ENCODE measurements at regions not wholly inside any gene's neighbourhood (a gene's known extent, or its start where the extent isn't known, plus 50 kb on each side); places are given as distances from the start of the nearest gene placed in this dataset.

DNA sequence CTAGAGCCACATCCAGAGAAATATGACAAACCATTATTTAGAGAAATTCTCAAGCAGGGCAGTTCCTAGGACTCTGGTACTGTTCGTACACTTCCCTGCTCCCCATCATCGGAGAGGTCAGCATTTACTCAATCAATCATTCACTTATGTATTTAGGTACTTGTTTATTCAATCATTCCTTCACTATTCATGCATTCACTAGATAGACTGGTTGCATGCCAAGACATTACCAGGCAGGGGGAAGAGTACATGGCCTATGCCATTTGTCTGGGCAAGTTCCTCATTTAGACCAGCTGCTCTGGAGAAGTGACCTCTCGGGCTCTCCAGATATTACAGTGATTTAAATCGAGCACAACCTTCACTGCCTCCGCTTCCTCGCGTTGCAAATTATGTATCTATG, 603.4 kb downstream of the KCNJ2 start:
- CTCF ChIA-PET (ENCODE audit: partially characterized antibody): no interaction called here
- Histone ChIP-seq H3K56ac (replicated peaks; ENCODE audit: insufficient read length, low read depth, low read length) (no peak overlapping the region), H2BK20ac (ENCODE audit: low read length) (no peak overlapping the region), H3K36me3 (ENCODE audit: control insufficient read depth in 2 of 4, insufficient read depth in 4 of 4, low read length in 3 of 4) (no peaks in the 10 kb centered on the region), H4K5ac (ENCODE audit: insufficient read length, low read depth, low read length) (no peak overlapping the region), H3K4ac (replicated peaks; ENCODE audit: insufficient read length, low read depth, low read length) (no peak overlapping the region), H2BK15ac (ENCODE audit: low read length) (no peak overlapping the region), H3K27ac (ENCODE audit: low read depth, low read length) (no peak overlapping the region), H2BK5ac (ENCODE audit: low read depth, low read length) (no peak overlapping the region), H3K4me3 (ENCODE audit: extremely low read depth in 1 of 4, insufficient read depth in 2 of 4, low read depth in 3 of 4, low read length in 4 of 4) (no peak overlapping the region), H2BK120ac (replicated peaks; ENCODE audit: low read depth, low read length) (no peak overlapping the region), H3K14ac (ENCODE audit: insufficient read length) (no peak overlapping the region), H2AFZ (ENCODE audit: low read length) (no peak overlapping the region; the same call in 1 of the 2 replicates), H3K9me3 (ENCODE audit: insufficient read depth in 2 of 2, low read depth in 1 of 2, low read length in 1 of 2) (no peaks in the 10 kb centered on the region), H4K91ac (replicated peaks; ENCODE audit: insufficient read length, low read length) (no peak overlapping the region), H2BK12ac (ENCODE audit: low read depth, low read length) (no peak overlapping the region), H3K79me2 (ENCODE audit: control insufficient read depth in 1 of 2, insufficient read depth in 2 of 2, low read length in 2 of 2) (no peaks in the 10 kb centered on the region), H3K27me3 (replicated peaks in 1 of 4; ENCODE audit: control insufficient read depth in 3 of 4, extremely low read depth in 1 of 4, insufficient read depth in 3 of 4, low read length in 3 of 4) (no peaks in the 10 kb centered on the region), H3K4me1 (replicated peaks in 1 of 4; ENCODE audit: control insufficient read depth in 3 of 4, insufficient read depth in 4 of 4, low read length in 3 of 4) (no peaks in the 10 kb centered on the region), H3K23ac (ENCODE audit: insufficient read length) (no peak overlapping the region), H3K4me2 (ENCODE audit: insufficient read depth in 1 of 2, low read depth in 2 of 2, low read length in 2 of 2) (no peak overlapping the region), H4K20me1 (replicated peaks in 1 of 2; ENCODE audit: control insufficient read depth in 1 of 2, insufficient read depth in 2 of 2, low read length in 2 of 2) (no peaks in the 10 kb centered on the region), H2AK5ac (ENCODE audit: low read depth, low read length) (no peak overlapping the region), H3K79me1 (ENCODE audit: low read depth, low read length) (no peaks in the 10 kb centered on the region), H3K23me2 (ENCODE audit: low read depth, low read length) (no peaks in the 10 kb centered on the region), H4K8ac (ENCODE audit: extremely low read depth, insufficient read depth, low read length) (no peak overlapping the region), H3K9ac (replicated peaks in 1 of 4; ENCODE audit: extremely low read depth in 1 of 4, low read depth in 3 of 4, low read length in 3 of 4) (no peak overlapping the region), H3K18ac (ENCODE audit: extremely low read depth, low read length) (no peak overlapping the region)
- FAIRE-seq: no peak
- POLR2A ChIA-PET (ENCODE audit: partially characterized antibody): no interaction called here
- no peak for DNase-seq (ENCODE audit: low read depth in 1 of 2, low spot score in 2 of 2)
- 82% methylated on average over 7 of the region's 7 CpGs; no CpG with 5 or more reads in 1 of the 2 experiments for WGBS, 2 experiments (ENCODE audit: extremely low coverage in 1 of 2, insufficient coverage in 1 of 2, insufficient read length in 1 of 2, insufficient replicate concordance in 2 of 2, low coverage in 1 of 2, low lambda C conversion rate in 2 of 2, missing lambda C conversion rate in 1 of 2)
- TF ChIP-seq KDM4A (IDR thresholded peaks at IDR 0.05; ENCODE audit: low read depth, low read length, severe bottlenecking): no peak
